Epithelial cell of prostate (primary cell): ENCODE measurements at regions not wholly inside any gene's neighbourhood (a gene's known extent, or its start where the extent isn't known, plus 50 kb on each side); places are given as distances from the start of the nearest gene placed in this dataset.
"Not testable (repeated sequence)": the region's sequence is repeated elsewhere in the genome, so short reads cannot be mapped to it uniquely, and the experiment has no call there.

Experiments used
- DNase-seq: peaks from one replicate; pipeline ENCODE4 v3.0.0-alpha.2; 2011; ENCODE audit warnings: low read depth, low spot score
- H3K27ac ChIP-seq: fragments of 450-650 bp; 2 replicates; pipeline ENCODE4 v1.5.1; 2017; ENCODE audit warnings: mild to moderate bottlenecking

DNA sequence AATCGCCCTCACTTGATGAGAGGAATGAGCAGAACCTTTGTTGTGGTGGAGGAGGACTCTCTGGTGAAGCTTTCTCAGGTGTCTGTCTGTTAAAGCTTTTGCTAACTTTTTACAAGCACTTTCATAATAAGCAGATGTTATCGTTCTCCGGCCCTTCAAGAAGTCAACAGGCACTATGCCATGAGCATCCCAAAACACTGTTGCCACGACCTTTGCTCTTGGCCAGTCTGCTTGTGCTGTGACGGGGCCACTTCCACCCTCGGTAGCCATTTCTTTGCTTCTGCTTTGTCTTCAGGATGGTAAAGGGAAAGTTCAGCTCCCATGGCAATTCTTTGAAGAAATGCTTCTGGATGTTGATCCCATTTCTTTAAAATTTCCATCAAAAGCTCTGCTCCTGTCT lies 93.5 kb upstream of the ANKRD10 start:
- no peak for DNase-seq
- no peak overlapping the region for H3K27ac ChIP-seq

DNA sequence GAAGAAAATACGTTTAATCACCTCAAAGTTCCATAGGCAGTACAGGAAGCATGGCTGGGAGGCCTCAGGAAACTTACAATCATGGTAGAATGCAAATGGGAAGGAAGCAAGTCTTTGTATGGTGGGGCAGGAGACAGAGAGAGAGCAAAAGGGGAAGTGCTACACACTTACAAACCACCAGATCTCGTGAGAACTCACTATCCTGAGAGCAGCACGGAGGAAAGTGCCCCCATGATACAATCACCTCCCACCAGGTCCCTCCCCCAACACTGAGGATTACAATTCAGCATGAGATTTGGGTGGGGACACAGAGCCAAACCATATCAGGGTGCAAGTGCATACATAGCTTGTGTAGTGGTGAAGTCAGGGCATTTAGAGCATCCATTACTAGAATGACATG lies 92.3 kb upstream of the ANKRD10 start:
- no peak overlapping the region for H3K27ac ChIP-seq
- no peak for DNase-seq

DNA sequence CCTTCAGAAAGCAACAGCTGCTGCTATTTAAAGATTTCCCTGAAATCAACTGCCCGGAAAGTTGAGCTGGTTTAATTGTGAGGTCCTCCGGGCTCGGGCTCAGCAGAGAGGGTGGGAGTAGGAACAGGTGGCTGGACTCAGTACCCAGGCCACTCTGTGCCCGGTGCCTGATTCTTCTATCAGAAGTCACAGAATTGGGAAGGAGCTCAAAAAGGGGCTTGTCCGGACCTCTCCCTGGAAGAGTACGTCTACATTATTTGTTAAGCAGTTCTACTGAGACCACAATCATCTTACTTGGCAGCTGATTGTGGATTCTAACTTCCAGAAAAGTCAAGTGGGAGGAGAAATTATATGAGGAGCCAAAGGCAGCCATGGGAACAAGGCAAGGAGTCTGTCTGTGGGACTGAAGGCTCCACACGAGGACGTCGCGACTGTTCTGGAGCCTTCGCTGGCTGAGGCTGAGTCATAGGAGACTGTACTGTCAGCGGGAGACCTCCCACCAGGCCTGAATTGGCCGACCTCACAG lies 91.7 kb upstream of the ANKRD10 start:
- H3K27ac ChIP-seq: no peak overlapping the region

DNA sequence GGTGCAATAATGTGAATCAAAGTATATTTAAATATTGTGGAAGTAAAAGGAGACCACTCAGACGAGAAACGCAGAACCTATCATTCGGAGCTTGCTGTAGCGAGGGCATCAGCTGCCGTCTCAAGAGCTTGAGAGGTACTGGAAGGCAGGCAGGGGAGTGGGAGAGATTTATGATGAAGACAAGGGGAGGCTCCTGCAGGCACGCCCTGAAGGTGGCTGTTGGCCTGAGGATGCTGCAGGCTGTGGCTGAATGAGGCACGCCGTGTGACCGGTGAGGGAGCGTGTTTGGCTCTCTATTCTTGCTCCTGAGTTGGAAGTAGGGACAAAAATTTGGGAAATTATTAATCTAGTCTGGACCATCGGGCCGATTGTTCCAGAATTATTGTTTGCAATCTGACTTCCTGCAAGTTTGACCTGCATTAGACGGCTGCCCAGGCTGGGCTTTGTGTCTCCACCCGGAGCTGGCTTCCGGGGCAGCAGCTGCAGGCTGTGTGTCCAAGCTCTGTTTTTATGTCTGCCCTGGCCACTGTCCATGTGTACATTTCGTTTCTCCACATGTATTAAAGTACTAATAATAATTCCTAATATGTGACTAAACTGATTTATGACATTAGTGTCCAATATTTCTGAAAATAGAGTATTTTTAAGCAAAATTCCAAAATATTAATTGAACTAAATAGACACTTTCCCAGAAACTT lies 91.1 kb upstream of the ANKRD10 start:
- H3K27ac ChIP-seq: no peak overlapping the region
- DNase-seq: no peak

More for the DNA sequence above, 91.7 kb upstream of the ANKRD10 start:
- DNase-seq: no peak

DNA sequence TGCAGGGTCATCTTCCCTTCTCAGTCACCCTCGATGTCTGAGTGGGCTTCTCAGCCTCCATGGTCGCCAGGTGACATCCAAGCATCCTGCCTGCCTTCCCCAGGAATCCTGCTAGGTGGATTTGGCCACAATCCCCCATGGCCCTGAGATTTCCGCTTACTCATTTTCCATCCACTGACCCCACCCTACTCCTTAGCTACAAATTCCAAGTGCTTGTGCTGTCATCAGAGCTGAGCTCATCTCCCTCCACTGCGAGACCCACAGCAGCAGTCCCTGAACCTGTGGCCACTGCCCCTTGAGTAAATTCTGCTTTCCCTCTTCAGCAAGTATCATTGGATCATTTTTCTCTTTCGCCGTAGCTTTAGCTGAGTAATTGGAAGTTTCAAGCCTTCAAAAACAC lies 90.5 kb upstream of the ANKRD10 start:
- DNase-seq: no peak
- no peak overlapping the region for H3K27ac ChIP-seq

DNA sequence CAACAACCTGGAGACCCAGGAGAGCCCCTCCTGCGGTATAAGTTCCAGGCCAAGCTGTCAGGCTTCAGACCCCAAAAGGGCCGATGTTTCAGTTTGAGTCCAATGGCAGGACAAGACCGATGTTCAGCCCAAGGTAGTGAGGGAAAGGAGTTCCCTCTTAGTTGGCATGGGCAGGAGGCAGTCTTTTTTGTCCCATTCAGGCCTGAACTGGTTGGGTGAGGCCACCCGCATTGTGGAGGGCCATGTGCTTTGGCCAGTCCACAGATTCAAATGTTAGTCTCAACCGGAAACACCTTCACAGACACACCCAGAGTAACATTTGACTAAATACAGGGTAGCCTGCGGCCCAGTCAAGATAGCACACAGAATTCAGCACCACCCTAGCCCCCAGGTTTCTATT lies 89.6 kb upstream of the ANKRD10 start:
- H3K27ac ChIP-seq: no peak overlapping the region
- DNase-seq: no peak

DNA sequence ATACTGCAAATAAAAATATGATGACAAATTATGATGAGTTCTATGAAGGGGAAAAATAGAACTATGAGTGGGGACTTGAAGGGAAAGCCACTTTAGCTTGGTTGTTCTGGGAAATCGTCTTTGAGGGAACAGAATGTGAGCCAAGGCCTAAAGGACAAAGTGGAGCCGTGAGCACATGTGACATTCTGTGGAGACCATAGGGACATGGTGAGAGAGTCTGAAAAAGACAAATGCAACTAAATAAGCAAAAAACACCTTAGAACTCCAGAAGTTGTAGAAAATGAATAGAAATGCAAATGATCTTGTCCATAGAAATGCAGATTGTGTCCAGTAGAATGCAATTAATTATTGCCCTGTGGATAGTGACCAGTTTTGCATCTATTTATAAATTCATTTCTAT lies 86.8 kb upstream of the ANKRD10 start:
- no peak for DNase-seq
- no peak overlapping the region for H3K27ac ChIP-seq

DNA sequence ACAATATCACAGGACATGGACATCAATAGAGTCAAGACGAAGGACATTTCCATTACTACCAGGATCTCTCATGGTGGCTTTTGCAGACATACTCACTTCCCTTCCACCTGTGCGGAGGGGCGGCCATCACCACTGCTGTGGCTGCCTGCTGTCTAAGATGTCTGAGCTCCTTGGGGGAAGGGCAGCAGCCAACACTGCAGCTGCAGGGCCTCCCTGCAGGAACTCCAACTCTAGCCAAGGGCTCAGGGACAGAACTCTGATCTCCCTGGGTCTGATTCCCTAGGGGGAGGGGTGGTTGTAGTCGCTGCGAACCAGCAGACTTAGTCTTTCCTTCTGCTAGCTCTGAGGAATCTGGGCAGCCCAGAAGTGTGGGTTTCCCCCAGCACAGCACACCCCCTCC lies 78.9 kb upstream of the ANKRD10 start:
- H3K27ac ChIP-seq: no peak overlapping the region
- DNase-seq: no peak

DNA sequence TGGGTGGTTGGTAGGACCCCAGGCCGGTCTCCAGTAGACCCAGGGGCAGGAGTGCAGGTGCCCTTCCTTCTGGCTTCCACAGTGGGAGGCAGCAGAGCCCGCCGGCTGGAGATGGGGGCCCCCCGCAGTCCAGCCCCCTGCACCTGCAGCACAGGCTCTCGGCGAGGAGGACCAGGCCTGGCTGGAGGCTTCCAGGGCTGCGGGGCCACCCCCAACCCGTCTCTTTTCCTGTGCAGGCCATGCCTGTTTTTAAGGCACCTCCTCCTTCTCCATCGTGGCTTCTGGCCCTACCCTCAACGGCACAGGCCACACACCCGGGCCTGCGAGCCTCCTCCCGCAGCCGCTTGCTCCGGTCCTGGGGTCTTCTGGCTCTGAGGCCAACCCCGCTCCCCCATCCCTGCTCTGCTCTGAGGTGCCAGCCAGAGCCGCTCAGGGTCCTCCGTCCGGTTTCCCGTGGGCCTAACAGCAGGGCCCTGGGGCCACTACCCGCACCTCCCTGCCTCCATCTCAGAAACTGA lies 77.2 kb upstream of the ANKRD10 start:
- H3K27ac ChIP-seq: no peak overlapping the region
- DNase-seq: no peak

DNA sequence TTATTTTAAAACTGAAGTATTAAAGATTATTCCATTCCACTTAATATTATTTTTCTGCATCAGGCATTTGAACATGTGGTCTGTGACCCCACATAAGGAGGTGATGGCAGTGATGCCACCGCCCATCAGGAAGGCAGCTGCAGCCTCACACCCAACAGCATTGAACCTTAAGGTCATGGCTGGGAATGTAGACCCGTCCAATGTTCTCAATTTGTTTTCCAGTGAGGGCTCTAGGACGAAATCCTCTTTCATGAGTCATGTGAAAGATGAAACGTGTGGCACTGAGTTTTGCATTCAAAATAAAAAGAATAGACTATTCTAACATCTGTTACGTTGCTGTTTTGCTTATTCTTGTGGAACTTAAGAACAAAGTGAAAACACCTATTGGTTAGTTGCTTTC lies 74.5 kb upstream of the ANKRD10 start:
- DNase-seq: no peak
- no peak overlapping the region for H3K27ac ChIP-seq

DNA sequence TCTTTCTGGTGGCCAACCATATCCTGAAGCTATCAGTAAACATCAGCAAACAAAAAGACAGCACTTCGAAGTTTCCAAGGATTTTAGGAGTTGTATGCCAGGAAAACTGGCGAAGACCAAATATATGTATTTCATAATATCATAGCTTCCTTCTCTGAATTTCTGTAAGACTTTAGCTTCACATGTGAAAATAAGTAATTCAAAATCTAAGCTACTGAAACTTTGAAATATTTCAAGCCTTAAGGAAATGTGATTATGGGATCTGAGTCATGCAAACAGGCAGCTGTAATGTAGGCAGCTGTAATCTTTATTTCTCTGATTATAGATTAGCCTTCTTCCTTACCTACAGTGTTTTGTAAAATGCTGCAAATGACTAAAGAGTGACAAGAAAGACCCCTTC lies 70.7 kb upstream of the ANKRD10 start:
- no peak overlapping the region for H3K27ac ChIP-seq
- no peak for DNase-seq

DNA sequence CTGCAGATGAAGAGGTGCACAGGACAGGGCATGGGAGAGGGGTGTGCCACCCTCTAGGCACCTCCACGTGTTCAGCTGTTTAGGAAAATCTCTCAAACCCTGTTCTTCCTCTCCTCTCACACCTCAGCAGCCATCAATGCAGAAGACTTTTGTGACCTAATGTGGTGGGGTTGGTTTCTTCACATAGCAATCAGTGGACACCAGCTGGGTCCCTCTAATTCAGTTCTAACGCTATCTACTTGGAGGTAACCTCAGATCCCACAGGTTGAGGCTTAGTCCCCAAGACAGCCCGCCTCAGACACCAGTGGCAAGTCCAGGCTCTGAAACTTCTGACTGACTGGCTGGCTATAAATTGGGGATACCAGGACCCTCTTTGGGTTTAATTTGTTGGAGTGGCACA lies 69.9 kb upstream of the ANKRD10 start:
- no peak overlapping the region for H3K27ac ChIP-seq
- no peak for DNase-seq

DNA sequence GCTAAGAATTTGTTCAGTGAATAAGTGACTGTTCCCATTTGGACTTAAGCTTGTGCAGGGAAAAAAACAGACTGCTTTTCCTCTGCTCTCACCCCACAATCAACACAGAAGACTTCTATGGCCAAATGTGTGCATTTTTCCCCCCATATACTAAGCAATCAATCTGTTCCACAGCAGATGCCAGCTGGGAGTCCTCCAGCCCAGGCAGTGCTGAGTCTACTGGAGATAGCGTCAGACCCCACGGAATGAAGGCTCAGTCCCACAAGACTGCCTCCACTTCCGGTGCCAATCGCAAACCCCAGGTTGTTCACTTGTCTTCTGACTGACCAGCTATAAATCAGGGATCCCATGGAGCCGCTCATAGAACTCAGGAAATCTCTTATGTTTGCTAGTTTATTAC lies 69.5 kb upstream of the ANKRD10 start:
- DNase-seq: no peak
- H3K27ac ChIP-seq: no peak overlapping the region

DNA sequence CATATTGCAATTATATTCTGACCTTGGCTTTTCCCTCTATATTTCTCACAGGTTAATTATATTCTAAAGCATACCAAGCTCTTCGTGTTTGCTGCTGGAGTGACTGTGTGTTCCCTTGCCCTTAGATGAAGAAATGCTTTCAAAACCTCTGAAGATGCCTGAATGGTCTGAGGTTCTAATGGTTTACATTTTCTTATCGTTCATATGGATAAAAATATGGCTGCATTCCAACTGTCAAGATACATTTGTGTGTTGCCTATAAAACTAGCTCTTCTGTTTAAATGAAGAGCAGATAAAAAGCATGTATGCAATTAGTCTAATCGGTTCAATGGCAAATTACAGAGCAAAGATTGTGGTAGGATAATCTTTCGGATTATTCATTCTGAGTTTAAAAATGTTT lies 68.4 kb upstream of the ANKRD10 start:
- no peak for DNase-seq

DNA sequence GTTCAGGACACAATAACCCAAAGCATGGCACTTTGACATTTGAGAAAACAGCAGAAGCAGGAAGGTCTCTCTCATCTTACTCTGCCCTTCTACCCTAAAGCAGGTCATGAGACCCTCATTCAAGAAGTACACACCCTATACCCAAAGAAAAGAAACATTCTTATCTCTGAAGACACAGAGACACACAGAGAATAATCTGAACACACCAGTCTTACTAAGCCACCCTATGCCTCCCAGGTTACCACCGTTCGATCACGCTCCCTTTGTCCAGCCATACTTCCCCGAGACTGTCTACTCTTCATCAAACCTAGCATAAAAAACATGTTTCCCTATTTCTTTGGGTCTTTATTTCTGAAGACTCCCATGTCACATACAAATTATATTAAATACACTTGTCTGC lies 66.5 kb upstream of the ANKRD10 start:
- no peak overlapping the region for H3K27ac ChIP-seq
- no peak for DNase-seq

More for the DNA sequence above, 68.4 kb upstream of the ANKRD10 start:
- H3K27ac ChIP-seq: no peak overlapping the region

DNA sequence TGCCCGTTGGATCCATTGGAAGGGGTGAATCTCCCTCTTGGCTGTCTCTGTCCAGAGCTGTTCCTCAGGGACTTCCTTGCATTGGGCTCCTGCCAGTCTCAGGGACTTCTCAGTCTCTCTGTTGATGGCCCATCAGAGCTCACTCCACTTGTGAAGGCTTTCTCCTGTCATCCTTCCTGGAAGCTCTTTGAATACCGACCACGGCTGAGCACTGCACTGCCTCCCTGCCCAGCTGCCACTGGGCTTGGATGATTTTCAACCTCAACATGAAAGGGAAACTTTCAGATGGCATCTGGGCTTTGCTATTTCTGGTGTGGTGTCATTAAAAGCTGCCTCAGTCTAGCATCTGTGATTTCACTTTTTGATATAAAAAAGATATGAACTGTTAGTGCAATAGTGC lies 66.1 kb upstream of the ANKRD10 start:
- no peak overlapping the region for H3K27ac ChIP-seq
- no peak for DNase-seq

DNA sequence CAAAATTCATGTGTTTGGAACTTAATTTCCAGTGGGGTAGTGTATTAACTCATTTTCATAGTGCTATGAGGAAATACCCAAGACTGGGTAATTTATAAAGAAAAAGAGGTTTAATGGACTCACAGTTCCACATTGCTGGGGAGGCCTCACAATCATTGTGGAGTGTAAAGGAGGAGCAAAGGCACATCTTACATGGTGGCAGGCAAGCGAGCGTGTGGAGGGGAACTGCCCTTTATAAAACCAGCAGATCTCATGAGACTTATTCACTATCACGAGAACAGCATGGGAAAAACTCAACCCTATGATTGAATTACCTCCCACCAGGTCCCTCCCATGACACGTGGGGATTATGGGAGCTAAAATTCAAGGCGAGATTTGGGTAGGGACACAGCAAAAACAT lies 64.3 kb upstream of the ANKRD10 start:
- not testable (repeated sequence) for DNase-seq, H3K27ac ChIP-seq

DNA sequence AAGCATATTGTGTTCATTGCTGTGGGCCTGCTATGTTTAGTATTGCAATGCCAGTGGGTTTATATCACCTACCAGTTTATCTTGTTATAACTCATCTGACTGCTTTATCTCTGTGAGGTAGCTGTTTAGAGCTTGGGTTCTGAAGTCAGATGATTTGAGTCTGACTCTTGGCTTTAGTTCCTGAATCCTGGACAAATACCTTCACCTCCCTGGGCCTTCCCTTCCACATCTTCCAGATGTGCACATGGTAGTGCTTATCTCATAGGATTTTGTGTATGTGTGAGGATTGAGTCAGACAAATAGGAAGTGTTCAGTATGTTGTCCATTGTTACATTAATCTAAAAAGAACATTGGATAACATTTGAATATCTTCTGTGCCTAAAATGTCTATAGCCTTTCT lies 63.5 kb upstream of the ANKRD10 start:
- DNase-seq: no peak
- no peak overlapping the region for H3K27ac ChIP-seq

DNA sequence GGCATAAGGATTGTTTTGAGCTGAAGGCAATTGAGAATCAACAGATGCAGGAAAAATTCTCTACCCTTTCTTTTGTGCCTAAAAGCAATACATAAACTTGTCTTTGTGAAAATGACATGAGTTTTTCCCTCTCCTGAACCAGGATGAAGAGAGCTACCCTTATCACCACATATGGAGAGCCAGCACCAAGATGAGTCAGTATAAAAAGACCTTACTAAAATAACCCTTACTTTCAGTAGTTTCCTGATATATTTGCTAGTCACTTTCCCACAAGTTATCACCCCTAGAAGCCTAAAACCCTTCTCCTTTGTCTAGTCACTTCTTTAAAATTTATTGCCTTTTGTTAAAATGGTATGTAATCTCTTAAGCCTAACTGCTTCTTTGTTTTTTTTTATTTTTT lies 61.9 kb upstream of the ANKRD10 start:
- no peak overlapping the region for H3K27ac ChIP-seq

DNA sequence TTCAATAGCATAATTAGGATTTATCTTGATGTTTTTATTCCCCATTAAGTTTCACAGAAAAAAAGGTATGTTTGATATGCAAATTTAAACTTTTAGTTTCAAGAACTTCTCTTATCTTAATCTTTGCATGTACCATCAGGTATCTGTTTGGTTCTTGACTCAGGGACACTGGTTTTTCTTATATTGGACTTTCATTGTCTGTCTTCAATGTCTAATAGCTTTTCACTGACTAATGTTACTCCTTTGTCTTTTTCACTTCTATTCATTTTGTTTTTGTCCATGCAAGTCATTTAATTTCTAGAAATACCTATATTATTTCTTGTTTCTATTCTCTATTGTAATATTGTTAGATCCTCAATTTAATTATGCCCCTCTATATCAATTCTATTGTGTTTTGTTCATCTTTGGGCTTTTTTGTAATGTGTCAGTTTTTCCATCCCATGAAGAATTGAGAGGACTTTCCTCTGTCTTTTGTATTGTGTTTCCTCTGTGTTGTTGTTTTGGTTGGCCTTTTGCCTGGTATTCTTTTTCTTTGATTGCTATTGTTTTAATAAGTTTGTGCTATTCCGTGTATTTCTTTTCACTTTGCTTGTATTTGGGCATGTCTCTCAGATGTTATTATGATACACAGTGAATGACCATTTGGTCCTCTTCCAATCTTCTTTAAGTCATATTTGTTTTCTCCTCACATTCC lies 58.3 kb upstream of the ANKRD10 start:
- DNase-seq: no peak
- no peak overlapping the region for H3K27ac ChIP-seq

More for the DNA sequence above, 61.9 kb upstream of the ANKRD10 start:
- DNase-seq: no peak

DNA sequence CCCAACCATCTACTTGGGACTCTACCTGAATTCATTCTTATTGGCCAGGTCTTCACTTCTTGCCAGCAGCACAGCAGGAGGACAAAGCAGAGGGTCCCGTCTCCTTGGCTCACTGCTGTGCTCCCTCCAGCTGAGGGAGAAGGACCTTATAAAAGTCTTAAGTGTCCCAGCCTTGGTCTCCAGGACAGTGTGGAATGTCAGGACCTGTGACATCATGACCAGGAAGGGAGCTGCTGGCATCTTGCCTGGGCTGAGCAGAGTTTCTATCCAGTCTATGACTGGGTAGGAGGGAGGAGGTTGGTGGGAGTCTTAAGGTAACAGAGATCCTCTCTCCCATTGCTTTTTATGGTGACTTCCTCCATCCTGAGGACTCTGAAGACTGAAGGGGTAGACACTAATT lies 56.6 kb upstream of the ANKRD10 start:
- no peak overlapping the region for H3K27ac ChIP-seq
- DNase-seq: no peak
